COLO829 (cell line): ENCODE measurements at regions not wholly inside any gene's neighbourhood (a gene's known extent, or its start where the extent isn't known, plus 50 kb on each side); places are given as distances from the start of the nearest gene placed in this dataset.
"Not testable (repeated sequence)": the region's sequence is repeated elsewhere in the genome, so short reads cannot be mapped to it uniquely, and the experiment has no call there.

Experiments
- DNase-seq: peaks from one replicate; pipeline ENCODE4 v3.0.0; 2012; ENCODE audit warnings: low spot score

GRCh38 chr20:57787151-57787989, 77.6 kb upstream of the PMEPA1 start:
- no peak for DNase-seq

GRCh38 chr20:57786304-57786932, 76.6 kb upstream of the PMEPA1 start:
- no peak for DNase-seq

- no peak for DNase-seq
These were observed 75.9 kb upstream of the PMEPA1 start for GRCh38 chr20:57785720-57786119.

GRCh38 chr20:57785061-57785460, 75.2 kb upstream of the PMEPA1 start:
- DNase-seq: no peak

- DNase-seq: no peak
These were observed 74.4 kb upstream of the PMEPA1 start for GRCh38 chr20:57783956-57784837.

- DNase-seq: no peak
These were observed 73.4 kb upstream of the PMEPA1 start for GRCh38 chr20:57783196-57783595.

GRCh38 chr20:57782631-57783041, 72.8 kb upstream of the PMEPA1 start:
- DNase-seq: no peak

GRCh38 chr20:57781901-57782300, 72.1 kb upstream of the PMEPA1 start:
- DNase-seq: no peak

- no peak for DNase-seq
These were observed 71.1 kb upstream of the PMEPA1 start for GRCh38 chr20:57780906-57781305.

- no peak for DNase-seq
These were observed 70.6 kb upstream of the PMEPA1 start for GRCh38 chr20:57780398-57780797.

- DNase-seq: no peak
These were observed 69.7 kb upstream of the PMEPA1 start for GRCh38 chr20:57779401-57780003.

- DNase-seq: no peak
These were observed 68.1 kb upstream of the PMEPA1 start for GRCh38 chr20:57777911-57778310.

- no peak for DNase-seq
These were observed 65.1 kb upstream of the PMEPA1 start for GRCh38 chr20:57774951-57775350.

- DNase-seq: no peak
These were observed 64.5 kb upstream of the PMEPA1 start for GRCh38 chr20:57774111-57774880.

- no peak for DNase-seq
These were observed 63.4 kb upstream of the PMEPA1 start for GRCh38 chr20:57773059-57773815.

GRCh38 chr20:57772349-57772964, 62.6 kb upstream of the PMEPA1 start:
- peak; percentile 89 for DNase-seq

- no peak for DNase-seq
These were observed 61.3 kb upstream of the PMEPA1 start for GRCh38 chr20:57770852-57771720.

- DNase-seq: not testable (repeated sequence)
These were observed 60.6 kb upstream of the PMEPA1 start for GRCh38 chr20:57770401-57770800.

- no peak for DNase-seq
These were observed 59.9 kb upstream of the PMEPA1 start for GRCh38 chr20:57769756-57770155.
